ENCODE measurements at regions not wholly inside any gene's neighbourhood (a gene's known extent, or its start where the extent isn't known, plus 50 kb on each side); places are given as distances from the start of the nearest gene placed in this dataset.

DNA sequence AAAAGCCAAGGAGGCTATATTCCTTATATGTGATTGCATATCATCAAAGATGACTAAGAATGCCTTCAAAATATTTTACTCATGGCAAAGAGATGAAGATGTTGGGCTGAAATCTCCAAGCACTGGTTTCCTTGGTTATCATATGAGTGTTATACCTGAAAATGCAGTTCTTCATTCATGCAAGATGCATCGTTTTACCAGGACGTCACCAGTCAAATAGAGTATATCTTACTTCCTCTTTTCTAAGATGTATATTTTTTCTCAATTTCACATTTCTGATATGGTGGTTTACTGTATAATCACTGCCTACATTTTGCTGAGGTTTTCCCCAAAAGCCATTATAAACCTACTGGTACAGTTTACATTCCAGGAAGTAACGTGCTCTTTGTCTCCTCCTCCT is 1085.7 kb downstream of the NCAM2 start:
- TF ChIP-seq, protein P1, sequence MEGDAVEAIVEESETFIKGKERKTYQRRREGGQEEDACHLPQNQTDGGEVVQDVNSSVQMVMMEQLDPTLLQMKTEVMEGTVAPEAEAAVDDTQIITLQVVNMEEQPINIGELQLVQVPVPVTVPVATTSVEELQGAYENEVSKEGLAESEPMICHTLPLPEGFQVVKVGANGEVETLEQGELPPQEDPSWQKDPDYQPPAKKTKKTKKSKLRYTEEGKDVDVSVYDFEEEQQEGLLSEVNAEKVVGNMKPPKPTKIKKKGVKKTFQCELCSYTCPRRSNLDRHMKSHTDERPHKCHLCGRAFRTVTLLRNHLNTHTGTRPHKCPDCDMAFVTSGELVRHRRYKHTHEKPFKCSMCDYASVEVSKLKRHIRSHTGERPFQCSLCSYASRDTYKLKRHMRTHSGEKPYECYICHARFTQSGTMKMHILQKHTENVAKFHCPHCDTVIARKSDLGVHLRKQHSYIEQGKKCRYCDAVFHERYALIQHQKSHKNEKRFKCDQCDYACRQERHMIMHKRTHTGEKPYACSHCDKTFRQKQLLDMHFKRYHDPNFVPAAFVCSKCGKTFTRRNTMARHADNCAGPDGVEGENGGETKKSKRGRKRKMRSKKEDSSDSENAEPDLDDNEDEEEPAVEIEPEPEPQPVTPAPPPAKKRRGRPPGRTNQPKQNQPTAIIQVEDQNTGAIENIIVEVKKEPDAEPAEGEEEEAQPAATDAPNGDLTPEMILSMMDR (IDR thresholded peaks at IDR 0.05) = no peak
- TF ChIP-seq POLR2A (IDR thresholded peaks at IDR 0.05) = no peak
